Loucy (cell line): ENCODE measurements at regions not wholly inside any gene's neighbourhood (a gene's known extent, or its start where the extent isn't known, plus 50 kb on each side); places are given as distances from the start of the nearest gene placed in this dataset.

Source experiments
- CTCF ChIP-seq: fragments of 200-600 bp; sonication (generic); conservative IDR thresholded peaks from 2 replicates; pipeline ENCODE4 v1.5.1; 2014; ENCODE audit warnings: mild to moderate bottlenecking, antibody characterized with exemption, low read length
- EZH2phosphoT487 ChIP-seq: fragments of 200-600 bp; IDR thresholded peaks from 2 replicates; pipeline ENCODE4 v1.6.1; 2018; ENCODE audit warnings: antibody characterized with exemption, mild to moderate bottlenecking, moderate library complexity, borderline replicate concordance

DNA sequence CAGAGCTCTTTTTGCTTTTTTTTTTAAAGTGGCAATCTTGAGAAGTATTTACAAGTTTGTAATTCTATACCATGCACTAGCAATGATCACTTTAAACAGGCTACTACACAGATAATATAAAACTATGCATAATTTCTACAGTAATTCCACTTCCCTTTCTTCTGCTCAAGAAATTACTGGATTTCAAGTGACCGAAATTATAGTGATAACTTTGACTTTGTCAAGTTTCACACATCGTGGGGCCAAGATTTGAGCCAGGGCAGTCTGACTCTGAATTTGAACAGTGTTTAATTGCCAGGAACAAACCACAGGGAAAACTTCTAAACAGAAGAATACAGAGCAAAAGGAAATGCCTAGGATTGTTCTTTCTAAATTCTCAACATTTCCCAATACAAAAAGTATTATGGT lies 288.3 kb upstream of the MKLN1 start:
- TF ChIP-seq CTCF: no peak
- TF ChIP-seq EZH2phosphoT487: no peak
